HUES6 (cell line): ENCODE measurements at regions not wholly inside any gene's neighbourhood (a gene's known extent, or its start where the extent isn't known, plus 50 kb on each side); places are given as distances from the start of the nearest gene placed in this dataset.

Experiments used
- H3K27ac ChIP-seq: 2 replicates; pipeline ENCODE4 v1.7.0; 2013; ENCODE audit warnings: low read depth, mild to moderate bottlenecking, low read length, inconsistent platforms
- H3K27me3 ChIP-seq: 2 replicates; pipeline ENCODE4 v1.6.1; 2013; ENCODE audit warnings: low read length; ENCODE audit not compliant: control insufficient read depth, insufficient read depth
- H3K36me3 ChIP-seq: 2 replicates; pipeline ENCODE4 v1.6.1; 2013; ENCODE audit warnings: low read length; ENCODE audit not compliant: control insufficient read depth, insufficient read depth
- H3K4me1 ChIP-seq: 2 replicates; pipeline ENCODE4 v1.6.1; 2013; ENCODE audit warnings: low read length; ENCODE audit not compliant: control insufficient read depth, insufficient read depth
- H3K4me3 ChIP-seq: 2 replicates; pipeline ENCODE4 v1.5.1; 2013; ENCODE audit warnings: low read depth, low read length
- H3K9ac ChIP-seq: one replicate; pipeline ENCODE4 v1.6.1; 2013; ENCODE audit warnings: mild to moderate bottlenecking, low read length
- H3K9me3 ChIP-seq: 2 replicates; pipeline ENCODE4 v1.6.1; 2013; ENCODE audit warnings: low read depth, low read length; ENCODE audit not compliant: control insufficient read depth, insufficient read depth

DNA sequence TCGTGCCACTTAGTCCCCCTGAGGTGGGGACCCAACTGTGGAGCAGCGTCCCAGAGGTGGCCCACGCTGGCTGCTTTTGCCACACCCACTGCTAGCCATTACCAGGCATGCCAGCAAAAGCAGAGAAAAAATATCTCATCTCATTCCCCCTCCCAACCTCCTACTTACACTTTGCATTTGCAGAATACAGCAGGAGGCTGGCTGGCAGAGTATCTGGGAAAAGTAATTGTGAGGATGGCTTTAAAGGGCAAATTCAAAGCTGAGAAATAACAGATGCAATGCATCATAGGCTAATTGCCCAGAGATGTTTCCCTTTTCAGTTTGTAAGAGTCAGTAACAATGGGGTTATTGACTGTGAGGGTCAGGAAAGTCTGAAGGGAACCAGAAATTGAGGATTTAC, 438.1 kb upstream of the DSEL start:
- H3K4me1 ChIP-seq = peaks cover 10% of the 10 kb centered on the region; the same call in 1 of the 2 replicates
- H3K4me3 ChIP-seq = no peak overlapping the region
- no peak overlapping the region for H3K27ac ChIP-seq
- no peak overlapping the region for H3K9ac ChIP-seq
- no peaks in the 10 kb centered on the region for H3K36me3 ChIP-seq
- H3K27me3 ChIP-seq = no peaks in the 10 kb centered on the region
- no peaks in the 10 kb centered on the region for H3K9me3 ChIP-seq

DNA sequence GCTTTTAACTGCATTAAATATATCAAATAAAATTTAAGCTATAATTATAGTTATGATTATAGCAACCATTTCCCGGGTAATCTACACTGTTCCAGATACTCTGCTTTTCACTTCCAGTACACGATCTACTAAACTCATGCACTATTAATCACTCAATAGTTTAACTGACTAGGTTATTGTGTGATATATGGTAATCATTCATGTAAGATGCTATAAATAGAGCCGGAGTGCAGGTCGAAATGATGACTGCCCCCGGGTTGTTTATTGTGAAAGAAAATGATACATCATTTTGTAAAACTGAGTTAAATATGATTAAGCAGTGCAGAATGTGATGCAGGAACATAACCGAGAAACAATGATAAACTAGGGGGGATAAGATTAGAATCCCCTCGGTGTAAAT, 434.6 kb upstream of the DSEL start:
- H3K27me3 ChIP-seq = no peaks in the 10 kb centered on the region
- no peaks in the 10 kb centered on the region for H3K4me1 ChIP-seq
- H3K9ac ChIP-seq = no peak overlapping the region
- no peaks in the 10 kb centered on the region for H3K9me3 ChIP-seq
- H3K27ac ChIP-seq = no peak overlapping the region
- no peaks in the 10 kb centered on the region for H3K36me3 ChIP-seq
- no peak overlapping the region for H3K4me3 ChIP-seq

GRCh38 chr18:67938660-67939059, 422.1 kb upstream of the DSEL start:
- H3K27me3 ChIP-seq = no peaks in the 10 kb centered on the region
- H3K9me3 ChIP-seq = no peaks in the 10 kb centered on the region
- no peak overlapping the region for H3K9ac ChIP-seq
- H3K4me1 ChIP-seq = no peaks in the 10 kb centered on the region
- no peaks in the 10 kb centered on the region for H3K36me3 ChIP-seq
- H3K4me3 ChIP-seq = no peak overlapping the region
- no peak overlapping the region for H3K27ac ChIP-seq

GRCh38 chr18:67935638-67936037, 419.1 kb upstream of the DSEL start:
- no peak overlapping the region for H3K9ac ChIP-seq
- no peak overlapping the region for H3K27ac ChIP-seq
- H3K4me1 ChIP-seq = no peaks in the 10 kb centered on the region
- no peaks in the 10 kb centered on the region for H3K36me3 ChIP-seq
- no peak overlapping the region for H3K4me3 ChIP-seq
- H3K9me3 ChIP-seq = no peaks in the 10 kb centered on the region
- no peaks in the 10 kb centered on the region for H3K27me3 ChIP-seq

DNA sequence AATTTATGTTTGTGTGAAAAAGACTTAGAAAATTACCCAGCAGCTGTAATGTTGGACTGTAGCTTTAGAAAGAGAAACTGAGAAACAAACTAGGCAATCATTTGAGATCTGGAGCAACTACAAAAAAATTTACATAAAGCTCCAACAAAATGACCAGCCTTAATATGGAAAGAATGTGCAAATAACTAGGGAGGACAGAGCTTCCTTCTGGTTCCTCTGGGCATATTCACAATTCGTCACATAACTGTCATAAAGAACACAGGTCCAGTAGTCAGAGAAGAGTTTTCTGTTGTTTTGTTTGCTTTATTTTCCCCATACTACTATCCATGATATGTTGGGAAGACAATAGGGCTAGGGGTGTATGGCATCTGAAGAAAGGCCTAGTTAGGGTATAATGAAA, 416.8 kb upstream of the DSEL start:
- Histone ChIP-seq H3K4me1 (no peaks in the 10 kb centered on the region), H3K4me3 (no peak overlapping the region), H3K9me3 (no peaks in the 10 kb centered on the region), H3K36me3 (no peaks in the 10 kb centered on the region), H3K27ac (no peak overlapping the region), H3K27me3 (no peaks in the 10 kb centered on the region), H3K9ac (no peak overlapping the region)

- Histone ChIP-seq H3K27me3 (no peaks in the 10 kb centered on the region), H3K4me1 (no peaks in the 10 kb centered on the region), H3K4me3 (no peak overlapping the region), H3K9me3 (no peaks in the 10 kb centered on the region), H3K27ac (no peak overlapping the region), H3K36me3 (no peaks in the 10 kb centered on the region), H3K9ac (no peak overlapping the region)
Measured at GRCh38 chr18:67932271-67932670, 415.8 kb upstream of the DSEL start.

DNA sequence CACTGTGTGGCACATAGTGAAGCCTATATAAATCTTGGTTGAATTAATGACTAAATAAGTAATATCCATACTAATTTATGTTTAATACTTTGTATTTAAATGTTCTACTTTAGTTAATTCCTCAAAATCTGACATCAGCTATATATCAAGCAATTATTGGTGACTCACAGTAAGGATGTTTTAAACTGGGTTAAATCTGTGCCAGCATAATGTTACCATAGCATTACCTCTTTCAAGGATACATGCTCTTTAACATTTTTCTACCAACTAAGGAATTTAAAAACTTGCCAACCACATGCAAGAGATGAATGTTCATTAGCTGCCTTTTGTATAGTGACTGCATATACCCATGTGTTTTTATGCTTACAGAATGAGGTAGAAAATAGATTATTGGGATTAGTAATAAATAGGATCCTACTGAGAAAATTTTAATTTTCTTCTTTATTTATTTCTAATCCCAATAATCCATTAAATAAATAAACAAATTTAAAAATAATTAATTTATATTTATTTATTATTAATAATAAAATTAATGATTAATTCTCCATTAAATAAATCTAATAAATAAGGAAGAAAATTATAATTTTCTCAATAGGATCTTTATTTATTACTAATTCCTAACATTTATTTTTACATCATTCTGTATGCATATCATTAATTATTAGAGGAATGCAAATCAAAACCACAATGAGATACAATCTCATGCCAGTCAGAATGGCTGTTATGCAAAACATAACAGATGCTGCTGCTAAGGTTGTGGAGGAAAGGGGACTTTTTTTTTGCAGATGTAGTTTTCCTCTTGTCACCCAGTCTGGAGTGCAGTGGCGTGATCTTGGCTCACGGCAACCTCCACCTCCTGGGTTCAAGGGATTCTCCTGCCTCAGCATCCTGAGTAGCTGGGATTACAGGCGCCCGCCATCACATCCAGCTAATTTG, 410.7 kb upstream of the DSEL start:
- H3K36me3 ChIP-seq = no peaks in the 10 kb centered on the region
- H3K9me3 ChIP-seq = no peaks in the 10 kb centered on the region
- H3K9ac ChIP-seq = no peak overlapping the region
- no peaks in the 10 kb centered on the region for H3K27me3 ChIP-seq
- no peak overlapping the region for H3K27ac ChIP-seq
- no peak overlapping the region for H3K4me3 ChIP-seq
- no peaks in the 10 kb centered on the region for H3K4me1 ChIP-seq

DNA sequence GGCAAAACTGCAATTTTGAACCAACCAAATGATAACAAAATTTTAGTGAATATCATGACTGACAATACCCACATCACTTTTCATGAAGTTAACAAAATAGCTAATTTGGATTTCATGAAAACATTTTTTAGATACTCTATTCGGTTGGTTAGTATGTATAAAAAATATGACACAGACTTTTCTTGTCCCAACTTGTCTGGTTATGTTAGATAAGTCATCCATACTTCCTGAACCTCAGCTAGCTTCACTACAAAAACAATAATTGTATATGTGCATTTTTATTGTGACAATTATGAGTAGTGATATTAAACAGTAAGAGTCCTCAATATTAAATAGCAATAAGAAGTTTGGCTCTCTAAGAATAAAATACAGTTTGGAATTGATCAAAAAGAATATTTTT, 408.1 kb upstream of the DSEL start:
- Histone ChIP-seq H3K4me1 (no peaks in the 10 kb centered on the region), H3K36me3 (no peaks in the 10 kb centered on the region), H3K27ac (no peak overlapping the region), H3K27me3 (no peaks in the 10 kb centered on the region), H3K9ac (no peak overlapping the region), H3K9me3 (peaks cover 4% of the 10 kb centered on the region; the same call in 1 of the 2 replicates), H3K4me3 (no peak overlapping the region)

DNA sequence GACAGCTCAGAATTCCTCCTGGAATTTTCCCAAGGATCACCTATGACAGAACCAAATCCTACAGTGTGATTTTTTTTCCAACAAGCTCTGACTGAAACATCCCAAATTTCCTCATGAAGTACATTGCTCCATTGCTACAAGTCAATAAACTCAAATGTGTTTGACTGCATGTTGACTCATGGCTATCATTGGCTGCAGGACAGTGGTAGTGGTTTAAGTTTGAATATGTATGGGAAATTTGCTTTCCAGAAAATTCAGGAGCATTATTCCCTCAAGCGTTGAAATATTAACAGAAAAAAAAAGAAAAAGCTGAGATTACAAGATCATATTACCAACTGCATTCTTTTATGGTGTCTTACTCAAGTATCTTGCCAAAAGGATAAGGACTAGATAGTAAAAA, 402.8 kb upstream of the DSEL start:
- no peaks in the 10 kb centered on the region for H3K4me1 ChIP-seq
- H3K4me3 ChIP-seq = no peak overlapping the region
- H3K9ac ChIP-seq = no peak overlapping the region
- H3K36me3 ChIP-seq = no peaks in the 10 kb centered on the region
- no peaks in the 10 kb centered on the region for H3K27me3 ChIP-seq
- no peak overlapping the region for H3K27ac ChIP-seq
- H3K9me3 ChIP-seq = peaks cover 4% of the 10 kb centered on the region; the same call in 1 of the 2 replicates

GRCh38 chr18:67916097-67916496, 399.6 kb upstream of the DSEL start:
- Histone ChIP-seq H3K27ac (no peak overlapping the region), H3K4me3 (no peak overlapping the region), H3K27me3 (no peaks in the 10 kb centered on the region), H3K36me3 (no peaks in the 10 kb centered on the region), H3K9me3 (peaks cover 4% of the 10 kb centered on the region; the same call in 1 of the 2 replicates), H3K4me1 (no peaks in the 10 kb centered on the region), H3K9ac (no peak overlapping the region)

DNA sequence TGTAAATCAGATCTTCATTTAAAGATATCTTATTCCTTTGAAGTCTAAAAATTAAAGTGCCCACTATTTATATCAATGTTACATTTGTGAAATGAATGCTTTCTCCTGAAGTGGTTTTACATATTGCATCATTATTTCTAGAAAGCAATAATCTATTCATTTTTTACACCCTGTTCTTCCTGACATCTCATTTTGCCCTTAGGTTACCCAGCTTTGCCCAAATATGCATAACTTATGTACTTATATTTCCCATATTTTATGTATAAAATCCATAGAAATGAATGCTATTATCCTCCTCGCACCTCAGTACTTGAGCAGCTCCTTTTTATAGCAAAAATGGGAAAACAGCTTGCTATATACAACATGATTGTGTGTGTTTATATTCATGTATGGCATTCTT, 396.5 kb upstream of the DSEL start:
- H3K9me3 ChIP-seq = no peaks in the 10 kb centered on the region
- no peak overlapping the region for H3K27ac ChIP-seq
- no peaks in the 10 kb centered on the region for H3K36me3 ChIP-seq
- no peaks in the 10 kb centered on the region for H3K4me1 ChIP-seq
- H3K9ac ChIP-seq = no peak overlapping the region
- H3K27me3 ChIP-seq = no peaks in the 10 kb centered on the region
- no peak overlapping the region for H3K4me3 ChIP-seq
